Left lung (tissue), 4 donors: ENCODE measurements at regions not wholly inside any gene's neighbourhood (a gene's known extent, or its start where the extent isn't known, plus 50 kb on each side); places are given as distances from the start of the nearest gene placed in this dataset.

Experiments used
- ATAC-seq: fragments of 200-7000 bp; cut with Tn5 transposase; one replicate; pipeline ENCODE4 v1.9.1; 2020; ENCODE audit warnings: moderate library complexity
- DNase-seq, 4 donors: peaks; one replicate each; pipeline ENCODE4 v3.0.0-alpha.2; 2013 to 2020
- H3K27ac ChIP-seq, 2 donors: fragments of 200-600 bp; sonication (generic) in 1 of 2; one replicate each; pipeline versions ENCODE4 v1.5.0 to v1.8.0; 2020 to 2021
- H3K27me3 ChIP-seq, 2 donors: fragments of 200-600 bp; sonication (generic) in 1 of 2; one replicate each; pipeline versions ENCODE4 v1.5.0 to v1.8.0; 2020 to 2021
- H3K36me3 ChIP-seq, 2 donors: fragments of 200-600 bp; sonication (generic) in 1 of 2; one replicate each; pipeline versions ENCODE4 v1.5.0 to v1.8.0; 2020 to 2021
- H3K4me1 ChIP-seq, 2 donors: fragments of 200-600 bp; one replicate each; pipeline ENCODE4 v1.8.0; 2021
- H3K4me3 ChIP-seq, 2 donors: fragments of 200-600 bp; sonication (generic) in 1 of 2; one replicate each; pipeline versions ENCODE4 v1.5.0 to v1.8.0; 2020 to 2021; ENCODE audit warnings: mild to moderate bottlenecking in 1 of 2
- H3K9me3 ChIP-seq, 2 donors: fragments of 200-600 bp; sonication (generic) in 1 of 2; one replicate each; pipeline versions ENCODE4 v1.5.0 to v1.8.0; 2020 to 2021
- intact Hi-C, 2 donors: fragments of 100-400 bp; cut with DNase I; formaldehyde crosslinking; loops; one replicate each; pipeline versions ENCODE4 v1.11.2 to v1.14.2; 2022
- TF ChIP-seq, protein P1 (sequence below), 2 donors: fragments of 200-600 bp; sonication (generic) in 1 of 2; IDR thresholded peaks; one replicate each; pipeline versions ENCODE4 v1.5.0 to v1.8.0; 2021; ENCODE audit warnings: antibody characterized with exemption in 2 of 2
- donor health status: DM: no; HTN: yes; CAD: no.
- donor health status: DM: no; HTN: no; CAD: no.

DNA sequence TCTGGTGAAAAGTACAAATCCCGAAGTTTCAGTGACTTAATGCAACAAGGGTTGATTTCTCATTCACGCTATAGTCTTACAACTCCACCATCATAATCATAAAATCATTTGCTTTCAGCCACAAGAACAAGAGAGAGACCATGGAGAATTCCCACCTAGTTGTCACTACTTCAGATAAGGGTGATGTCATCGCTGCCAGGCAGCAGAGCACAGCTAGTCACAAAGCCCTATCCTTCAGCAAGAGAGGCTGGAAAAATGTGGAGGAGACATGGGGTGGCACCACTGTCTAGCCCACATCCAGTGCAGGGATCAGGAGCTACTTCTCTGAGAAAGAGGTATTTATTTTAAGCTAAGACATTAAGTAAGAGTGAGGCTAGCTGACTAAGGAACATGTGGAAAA lies 356.1 kb downstream of the YTHDC2 start:
- TF ChIP-seq, protein P1, sequence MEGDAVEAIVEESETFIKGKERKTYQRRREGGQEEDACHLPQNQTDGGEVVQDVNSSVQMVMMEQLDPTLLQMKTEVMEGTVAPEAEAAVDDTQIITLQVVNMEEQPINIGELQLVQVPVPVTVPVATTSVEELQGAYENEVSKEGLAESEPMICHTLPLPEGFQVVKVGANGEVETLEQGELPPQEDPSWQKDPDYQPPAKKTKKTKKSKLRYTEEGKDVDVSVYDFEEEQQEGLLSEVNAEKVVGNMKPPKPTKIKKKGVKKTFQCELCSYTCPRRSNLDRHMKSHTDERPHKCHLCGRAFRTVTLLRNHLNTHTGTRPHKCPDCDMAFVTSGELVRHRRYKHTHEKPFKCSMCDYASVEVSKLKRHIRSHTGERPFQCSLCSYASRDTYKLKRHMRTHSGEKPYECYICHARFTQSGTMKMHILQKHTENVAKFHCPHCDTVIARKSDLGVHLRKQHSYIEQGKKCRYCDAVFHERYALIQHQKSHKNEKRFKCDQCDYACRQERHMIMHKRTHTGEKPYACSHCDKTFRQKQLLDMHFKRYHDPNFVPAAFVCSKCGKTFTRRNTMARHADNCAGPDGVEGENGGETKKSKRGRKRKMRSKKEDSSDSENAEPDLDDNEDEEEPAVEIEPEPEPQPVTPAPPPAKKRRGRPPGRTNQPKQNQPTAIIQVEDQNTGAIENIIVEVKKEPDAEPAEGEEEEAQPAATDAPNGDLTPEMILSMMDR (IDR thresholded peaks at IDR 0.05), result no peak
- no peaks in the 10 kb centered on the region for H3K36me3 ChIP-seq
- no peaks in the 10 kb centered on the region for H3K27me3 ChIP-seq
- ATAC-seq, result no peak
- peaks cover 0 to 2% of the 10 kb centered on the region in 2 donors for H3K4me1 ChIP-seq
- H3K9me3 ChIP-seq, result peaks cover 0 to 12% of the 10 kb centered on the region in 2 donors
- H3K27ac ChIP-seq, result no peak overlapping the region
- DNase-seq, result no peak
- intact Hi-C loops, result no loop called here
- no peak overlapping the region for H3K4me3 ChIP-seq

DNA sequence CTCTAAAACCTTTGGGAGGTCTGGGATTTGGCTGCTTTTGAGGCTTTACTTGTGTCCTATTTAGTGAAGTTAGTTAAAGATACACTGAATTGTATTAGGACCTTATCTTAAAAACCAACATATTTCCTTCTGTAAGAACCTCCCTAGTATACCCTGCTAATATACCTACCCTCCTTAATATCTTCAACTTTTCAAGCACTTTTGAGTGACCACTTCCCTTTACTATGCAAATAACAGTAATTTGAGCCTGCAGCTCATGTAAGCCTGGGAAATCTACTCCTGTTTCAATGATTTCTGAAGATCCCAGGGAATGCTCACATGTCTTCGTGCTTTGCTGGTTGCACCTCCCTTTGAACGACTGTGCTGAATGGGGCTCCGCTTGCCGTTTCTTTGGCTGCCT lies 358.5 kb downstream of the YTHDC2 start:
- DNase-seq (peak in 1 of 4 donors; percentile 30), ATAC-seq (peak; percentile 97)
- intact Hi-C loops, result no loop called here
- no peak overlapping the region for H3K27ac ChIP-seq
- TF ChIP-seq, protein P1 (IDR thresholded peaks at IDR 0.05), result no peak
- peaks cover 0 to 12% of the 10 kb centered on the region in 2 donors for H3K9me3 ChIP-seq
- H3K4me1 ChIP-seq, result no peaks in the 10 kb centered on the region
- no peaks in the 10 kb centered on the region for H3K27me3 ChIP-seq
- H3K4me3 ChIP-seq, result no peak overlapping the region
- H3K36me3 ChIP-seq, result no peaks in the 10 kb centered on the region

DNA sequence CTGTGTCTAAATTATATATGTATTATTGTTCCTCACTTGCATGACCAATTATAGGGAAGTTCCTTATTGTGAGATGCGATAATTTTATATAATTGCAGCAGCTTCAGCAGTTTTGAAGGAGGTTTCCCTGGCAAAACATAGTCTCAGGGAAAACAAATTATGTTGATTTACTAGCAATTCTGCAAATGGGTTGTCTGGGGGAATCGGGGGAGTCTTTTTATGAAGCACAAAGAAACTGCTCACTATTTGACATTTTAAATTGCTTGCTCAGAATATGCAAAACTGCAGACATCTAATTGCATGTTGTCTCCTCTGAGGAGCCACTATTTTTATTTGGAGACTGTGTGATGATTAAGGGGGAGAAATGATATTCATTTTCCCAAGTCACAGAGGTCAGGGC lies 361.6 kb downstream of the YTHDC2 start:
- H3K36me3 ChIP-seq, result no peaks in the 10 kb centered on the region
- H3K4me3 ChIP-seq, result no peak overlapping the region
- intact Hi-C loops, result no loop called here
- H3K27me3 ChIP-seq, result no peaks in the 10 kb centered on the region
- ATAC-seq (no peak), DNase-seq (no peak)
- no peaks in the 10 kb centered on the region for H3K4me1 ChIP-seq
- H3K27ac ChIP-seq, result no peak overlapping the region
- H3K9me3 ChIP-seq, result peaks cover 0 to 7% of the 10 kb centered on the region in 2 donors
- TF ChIP-seq, protein P1 (IDR thresholded peaks at IDR 0.05), result no peak

DNA sequence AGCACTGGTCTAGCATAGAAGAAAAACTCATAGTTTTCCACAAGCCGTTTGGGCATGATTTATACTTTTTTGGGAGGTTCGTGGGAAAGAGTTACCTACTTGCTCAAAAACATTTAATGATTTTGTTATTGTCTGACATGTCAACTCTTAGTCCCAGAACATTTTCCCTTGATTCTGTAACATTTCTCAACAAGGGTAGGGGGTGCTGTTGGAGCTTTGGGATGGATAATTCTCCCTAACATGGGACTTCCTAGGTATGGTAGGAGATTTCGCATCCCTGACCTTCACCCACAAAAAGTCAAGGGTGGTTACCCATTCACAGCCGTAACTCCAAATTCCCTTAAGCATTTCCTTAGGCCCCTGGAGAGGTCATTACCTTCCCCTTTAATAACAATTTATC lies 378.0 kb downstream of the YTHDC2 start:
- TF ChIP-seq, protein P1 (IDR thresholded peaks at IDR 0.05), result no peak
- DNase-seq (no peak), ATAC-seq (no peak)
- Histone ChIP-seq H3K27ac (no peak overlapping the region), H3K9me3 (no peaks in the 10 kb centered on the region), H3K27me3 (no peaks in the 10 kb centered on the region), H3K4me3 (no peak overlapping the region), H3K36me3 (no peaks in the 10 kb centered on the region), H3K4me1 (no peaks in the 10 kb centered on the region)
- intact Hi-C loops, result no loop called here

DNA sequence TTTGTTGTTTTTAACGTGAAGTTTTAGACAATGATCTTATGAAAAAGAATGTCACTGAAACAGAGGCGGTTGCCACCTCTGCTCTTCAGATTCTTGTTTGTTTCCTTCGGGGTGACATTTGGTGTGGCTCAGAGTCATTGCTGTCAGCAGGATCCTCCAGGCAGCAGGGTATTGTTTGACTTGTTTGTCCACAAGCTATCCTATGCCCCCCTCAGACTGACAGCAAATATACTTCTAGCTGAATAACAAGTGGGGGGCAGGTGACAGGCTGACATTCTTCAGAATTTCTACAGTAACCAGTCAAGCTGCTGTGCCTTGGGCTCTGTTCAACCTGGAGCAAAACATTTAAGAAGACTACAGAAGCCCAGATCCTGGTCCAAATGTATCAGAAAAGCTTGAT lies 383.3 kb downstream of the YTHDC2 start:
- TF ChIP-seq, protein P1 (IDR thresholded peaks at IDR 0.05), result no peak
- ATAC-seq (no peak), DNase-seq (no peak)
- no peaks in the 10 kb centered on the region for H3K4me1 ChIP-seq
- H3K4me3 ChIP-seq, result no peak overlapping the region
- intact Hi-C loops, result no loop called here
- no peaks in the 10 kb centered on the region for H3K36me3 ChIP-seq
- no peaks in the 10 kb centered on the region for H3K27me3 ChIP-seq
- H3K27ac ChIP-seq, result no peak overlapping the region
- H3K9me3 ChIP-seq, result no peaks in the 10 kb centered on the region
